Karpas-422 (cell line): ENCODE measurements at regions not wholly inside any gene's neighbourhood (a gene's known extent, or its start where the extent isn't known, plus 50 kb on each side); places are given as distances from the start of the nearest gene placed in this dataset.

Experiments
- DNase-seq: peaks from one replicate; pipeline ENCODE4 v3.0.0-alpha.2; 2015
- H2AFZ ChIP-seq: fragments of 200-600 bp; sonication (generic); 2 replicates; pipeline ENCODE4 v1.6.1; 2014; ENCODE audit warnings: antibody characterized with exemption, low read length, mixed read lengths
- H3K27ac ChIP-seq: fragments of 200-600 bp; sonication (generic); 2 replicates; pipeline ENCODE4 v1.5.1; 2014; ENCODE audit warnings: mild to moderate bottlenecking, low read length, moderate library complexity
- H3K27me3 ChIP-seq: fragments of 200-600 bp; sonication (generic); 2 replicates; pipeline ENCODE4 v1.6.1; 2014; ENCODE audit warnings: low read length, mixed read lengths
- H3K36me3 ChIP-seq: fragments of 200-600 bp; sonication (generic); 2 replicates; pipeline ENCODE4 v1.6.1; 2014; ENCODE audit warnings: low read length, mixed read lengths; ENCODE audit not compliant: insufficient read depth
- H3K4me1 ChIP-seq: fragments of 200-600 bp; sonication (generic); 2 replicates; pipeline ENCODE4 v1.6.1; 2014; ENCODE audit warnings: mild to moderate bottlenecking, low read length, mixed read lengths
- H3K4me2 ChIP-seq: fragments of 200-600 bp; sonication (generic); 2 replicates; pipeline ENCODE4 v1.6.1; 2014; ENCODE audit warnings: low read length, low read depth, mild to moderate bottlenecking; ENCODE audit not compliant: poor library complexity, severe bottlenecking
- H3K4me3 ChIP-seq: fragments of 200-600 bp; sonication (generic); 2 replicates; pipeline ENCODE4 v1.5.1; 2014; ENCODE audit warnings: mild to moderate bottlenecking, antibody characterized with exemption, low read length, mixed read lengths
- H3K79me2 ChIP-seq: fragments of 200-600 bp; sonication (generic); 2 replicates; pipeline ENCODE4 v1.6.1; 2014; ENCODE audit warnings: mild to moderate bottlenecking, low read length, mixed read lengths
- H3K9ac ChIP-seq: fragments of 200-600 bp; sonication (generic); 2 replicates; pipeline ENCODE4 v1.6.0; 2014; ENCODE audit warnings: low read length
- H3K9me2 ChIP-seq: fragments of 200-600 bp; sonication (generic), shearing (Covaris generic); replicated peaks from 2 replicates; pipeline ENCODE4 v1.6.0; 2014; ENCODE audit warnings: mild to moderate bottlenecking, low read length, moderate library complexity; ENCODE audit not compliant: insufficient read depth
- H3K9me3 ChIP-seq: fragments of 300-700, 200-600 bp; sonication (generic); 2 replicates; pipeline ENCODE4 v1.6.1; 2014; ENCODE audit warnings: low read length, mixed read lengths
- H4K20me1 ChIP-seq: fragments of 200-600 bp; sonication (generic); 2 replicates; pipeline ENCODE4 v1.6.1; 2014; ENCODE audit warnings: mild to moderate bottlenecking, antibody characterized with exemption, low read length, low read depth; ENCODE audit not compliant: insufficient read depth

GRCh38 chr5:93117751-93118531 lies 463.1 kb downstream of the NR2F1-AS1 start:
- H3K9ac ChIP-seq = no peak overlapping the region
- no peak overlapping the region for H3K27ac ChIP-seq
- H2AFZ ChIP-seq = no peak overlapping the region
- no peaks in the 10 kb centered on the region for H3K36me3 ChIP-seq
- H3K9me3 ChIP-seq = no peaks in the 10 kb centered on the region
- H3K9me2 ChIP-seq = no peaks in the 10 kb centered on the region
- no peak for DNase-seq
- no peaks in the 10 kb centered on the region for H4K20me1 ChIP-seq
- H3K4me3 ChIP-seq = no peak overlapping the region
- H3K4me1 ChIP-seq = no peaks in the 10 kb centered on the region
- no peak overlapping the region for H3K4me2 ChIP-seq
- no peaks in the 10 kb centered on the region for H3K79me2 ChIP-seq
- H3K27me3 ChIP-seq = no peaks in the 10 kb centered on the region

DNA sequence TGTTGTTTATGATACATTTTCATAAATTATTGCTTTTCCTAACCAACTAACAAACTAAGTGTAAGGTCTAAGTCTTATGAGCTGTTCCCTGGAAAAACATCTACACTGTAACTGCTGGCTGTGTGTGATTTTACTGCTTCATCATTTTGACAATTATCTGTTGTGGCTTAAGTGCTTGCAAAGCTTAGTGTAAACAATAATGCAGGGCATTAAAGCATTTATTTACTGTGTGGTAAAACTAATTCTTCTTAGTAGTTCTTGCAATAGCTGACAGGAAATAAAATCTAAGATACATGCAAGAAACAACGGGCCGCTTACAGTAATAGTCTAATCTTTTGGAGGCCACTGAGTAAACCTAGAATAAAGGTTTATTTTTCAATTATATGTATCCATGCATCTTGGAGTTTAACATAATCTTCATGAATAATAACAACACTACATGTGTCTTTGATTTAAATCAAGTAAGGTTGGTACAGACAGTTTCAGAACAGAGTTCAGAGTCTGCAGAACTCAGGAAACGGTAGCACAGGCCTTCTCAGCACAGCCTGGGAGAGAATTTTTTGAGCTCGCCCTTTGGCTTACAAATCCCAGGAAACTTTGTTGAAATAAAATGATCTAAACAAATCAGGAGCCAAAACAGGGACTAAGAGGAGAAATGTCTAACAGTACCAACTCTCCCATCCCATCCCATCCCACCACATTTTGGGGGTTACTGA lies 473.1 kb downstream of the NR2F1-AS1 start:
- no peak overlapping the region for H2AFZ ChIP-seq
- H3K4me2 ChIP-seq = no peak overlapping the region

DNA sequence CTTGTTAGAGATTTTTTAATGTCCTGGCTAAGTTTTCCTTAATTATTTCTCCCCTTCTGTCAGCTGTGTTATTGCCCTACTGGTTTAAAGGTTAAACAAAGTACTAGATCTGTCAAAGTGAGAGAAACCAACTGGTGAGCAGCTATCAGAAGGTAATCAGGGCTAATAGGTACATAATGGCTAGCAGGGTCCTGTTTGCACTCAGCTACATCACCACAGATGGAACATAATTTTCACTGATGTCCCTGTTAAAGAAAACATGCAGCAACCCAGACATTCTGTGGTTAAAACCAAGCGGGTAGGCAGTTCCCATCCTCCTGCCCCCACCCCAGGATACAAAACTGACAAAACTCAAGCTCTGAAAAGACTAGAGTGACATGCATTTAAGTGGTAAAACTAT lies 473.9 kb downstream of the NR2F1-AS1 start:
- no peaks in the 10 kb centered on the region for H3K36me3 ChIP-seq
- DNase-seq = no peak
- no peaks in the 10 kb centered on the region for H3K27me3 ChIP-seq
- no peak overlapping the region for H3K4me3 ChIP-seq
- no peaks in the 10 kb centered on the region for H3K9me3 ChIP-seq
- no peaks in the 10 kb centered on the region for H3K79me2 ChIP-seq
- H3K27ac ChIP-seq = no peak overlapping the region
- H3K9me2 ChIP-seq = no peaks in the 10 kb centered on the region
- H4K20me1 ChIP-seq = no peaks in the 10 kb centered on the region
- H2AFZ ChIP-seq = no peak overlapping the region
- no peaks in the 10 kb centered on the region for H3K4me1 ChIP-seq
- no peak overlapping the region for H3K9ac ChIP-seq
- no peak overlapping the region for H3K4me2 ChIP-seq

More for the DNA sequence above, 473.1 kb downstream of the NR2F1-AS1 start:
- no peak for DNase-seq
- no peaks in the 10 kb centered on the region for H4K20me1 ChIP-seq
- H3K9me3 ChIP-seq = no peaks in the 10 kb centered on the region
- no peaks in the 10 kb centered on the region for H3K36me3 ChIP-seq
- H3K9me2 ChIP-seq = no peaks in the 10 kb centered on the region
- H3K4me1 ChIP-seq = no peaks in the 10 kb centered on the region
- no peaks in the 10 kb centered on the region for H3K27me3 ChIP-seq
- H3K9ac ChIP-seq = no peak overlapping the region
- no peak overlapping the region for H3K27ac ChIP-seq
- no peak overlapping the region for H3K4me3 ChIP-seq
- H3K79me2 ChIP-seq = no peaks in the 10 kb centered on the region

DNA sequence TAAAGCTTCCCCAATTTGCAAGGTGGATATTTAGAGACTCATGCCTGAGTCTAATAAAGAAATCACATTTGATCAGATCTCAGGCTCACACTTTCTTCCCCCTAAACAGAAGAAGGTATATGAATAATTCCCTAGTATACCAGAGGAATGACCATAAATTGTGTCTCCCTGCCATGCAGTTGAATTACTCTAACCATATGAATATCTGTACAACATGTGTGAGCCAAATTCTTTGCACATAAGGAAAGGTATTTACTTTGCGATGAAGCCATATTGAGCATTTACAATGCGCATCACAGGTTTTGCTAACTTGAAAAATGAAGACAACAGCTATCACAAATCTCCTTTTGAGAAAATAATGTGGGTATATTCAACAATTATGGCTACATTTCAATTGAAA lies 479.4 kb downstream of the NR2F1-AS1 start:
- H3K4me3 ChIP-seq = no peak overlapping the region
- H3K27me3 ChIP-seq = no peaks in the 10 kb centered on the region
- H3K4me2 ChIP-seq = no peak overlapping the region
- H3K36me3 ChIP-seq = no peaks in the 10 kb centered on the region
- DNase-seq = no peak
- no peaks in the 10 kb centered on the region for H3K9me2 ChIP-seq
- no peaks in the 10 kb centered on the region for H4K20me1 ChIP-seq
- H2AFZ ChIP-seq = no peak overlapping the region
- H3K79me2 ChIP-seq = no peaks in the 10 kb centered on the region
- no peaks in the 10 kb centered on the region for H3K4me1 ChIP-seq
- H3K9ac ChIP-seq = no peak overlapping the region
- H3K9me3 ChIP-seq = no peaks in the 10 kb centered on the region
- H3K27ac ChIP-seq = no peak overlapping the region

DNA sequence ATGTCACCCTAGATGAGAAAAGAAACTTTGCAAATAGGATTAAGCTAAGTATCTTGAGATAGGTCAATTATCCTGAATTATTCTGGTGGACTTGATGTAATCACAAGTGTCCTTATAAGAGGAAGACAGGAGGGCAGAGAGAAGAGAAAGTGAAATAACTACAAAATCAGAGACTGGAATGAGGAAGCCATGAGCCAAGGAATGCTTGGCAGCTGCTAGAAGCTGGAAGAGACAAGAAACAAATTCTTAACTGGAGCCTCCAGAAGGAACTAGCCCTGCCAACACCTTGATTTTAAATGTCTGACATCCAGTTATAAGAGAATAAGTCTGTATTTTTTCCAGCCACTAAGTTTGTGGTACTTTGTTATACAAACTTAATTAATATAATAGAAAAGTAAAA lies 480.0 kb downstream of the NR2F1-AS1 start:
- DNase-seq = no peak
- Histone ChIP-seq H3K36me3 (no peaks in the 10 kb centered on the region), H3K27me3 (no peaks in the 10 kb centered on the region)

DNA sequence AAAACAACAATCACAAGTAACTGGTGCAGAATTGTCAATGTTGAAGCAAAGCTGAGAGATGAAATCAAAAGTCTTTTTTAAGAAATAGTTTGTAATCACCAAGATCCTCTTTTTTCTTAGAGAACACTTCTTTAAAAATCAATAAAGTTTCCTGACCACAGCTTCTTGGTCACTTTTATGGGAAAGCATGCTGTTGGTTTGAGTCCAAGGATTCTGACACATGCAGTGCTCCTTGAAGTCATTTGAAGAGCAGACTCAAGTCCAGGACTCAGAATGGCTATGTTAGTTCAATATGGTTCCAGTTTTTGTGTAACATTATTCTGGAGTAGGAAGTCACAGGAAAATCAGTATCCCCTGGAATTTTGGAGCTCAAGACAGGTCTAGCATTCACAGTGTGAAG lies 480.6 kb downstream of the NR2F1-AS1 start:
- no peaks in the 10 kb centered on the region for H3K36me3 ChIP-seq
- no peaks in the 10 kb centered on the region for H3K27me3 ChIP-seq
- no peak overlapping the region for H2AFZ ChIP-seq
- H3K9me2 ChIP-seq = no peaks in the 10 kb centered on the region
- H3K27ac ChIP-seq = no peak overlapping the region
- no peaks in the 10 kb centered on the region for H3K4me1 ChIP-seq
- H3K79me2 ChIP-seq = no peaks in the 10 kb centered on the region
- H3K9ac ChIP-seq = no peak overlapping the region
- H3K4me2 ChIP-seq = no peak overlapping the region
- H3K4me3 ChIP-seq = no peak overlapping the region
- no peak for DNase-seq
- H4K20me1 ChIP-seq = no peaks in the 10 kb centered on the region
- H3K9me3 ChIP-seq = no peaks in the 10 kb centered on the region

More for the DNA sequence above, 480.0 kb downstream of the NR2F1-AS1 start:
- Histone ChIP-seq H3K4me3 (no peak overlapping the region), H3K27ac (no peak overlapping the region), H3K79me2 (no peaks in the 10 kb centered on the region), H4K20me1 (no peaks in the 10 kb centered on the region), H3K9me2 (no peaks in the 10 kb centered on the region), H3K9ac (no peak overlapping the region), H3K9me3 (no peaks in the 10 kb centered on the region), H3K4me2 (no peak overlapping the region), H2AFZ (no peak overlapping the region), H3K4me1 (no peaks in the 10 kb centered on the region)

GRCh38 chr5:93099902-93100347 lies 481.1 kb downstream of the NR2F1-AS1 start:
- Histone ChIP-seq H3K27me3 (no peaks in the 10 kb centered on the region), H3K4me2 (no peak overlapping the region), H3K9me3 (no peaks in the 10 kb centered on the region), H3K4me1 (no peaks in the 10 kb centered on the region), H3K79me2 (no peaks in the 10 kb centered on the region), H3K36me3 (no peaks in the 10 kb centered on the region), H3K9me2 (no peaks in the 10 kb centered on the region), H4K20me1 (no peaks in the 10 kb centered on the region), H2AFZ (no peak overlapping the region), H3K9ac (no peak overlapping the region), H3K4me3 (no peak overlapping the region), H3K27ac (no peak overlapping the region)
- no peak for DNase-seq

DNA sequence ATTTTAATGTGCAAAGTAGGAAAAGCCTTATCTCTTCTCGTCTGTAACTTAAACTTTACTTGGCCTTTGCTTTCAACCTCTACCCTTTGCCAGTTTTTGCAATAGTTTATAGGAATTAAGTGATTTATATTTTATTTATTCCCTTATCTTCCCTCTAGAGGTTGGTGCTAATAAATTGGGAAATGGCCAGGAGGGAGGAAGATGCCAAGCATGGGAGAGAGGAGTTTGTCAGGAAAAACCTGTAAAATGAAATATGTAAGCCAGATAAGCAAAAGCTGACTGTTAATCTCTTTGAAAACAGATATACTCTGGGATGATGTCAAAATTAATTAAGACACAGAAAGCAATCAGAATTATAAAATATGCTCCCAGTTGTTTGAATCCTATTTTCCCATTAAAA lies 484.5 kb downstream of the NR2F1-AS1 start:
- Histone ChIP-seq H3K27ac (no peak overlapping the region), H3K36me3 (no peaks in the 10 kb centered on the region), H3K9me3 (no peaks in the 10 kb centered on the region), H3K27me3 (no peaks in the 10 kb centered on the region), H3K79me2 (no peaks in the 10 kb centered on the region), H3K9me2 (no peaks in the 10 kb centered on the region), H3K9ac (no peak overlapping the region), H2AFZ (no peak overlapping the region), H3K4me3 (no peak overlapping the region), H3K4me1 (no peaks in the 10 kb centered on the region), H3K4me2 (no peak overlapping the region), H4K20me1 (no peaks in the 10 kb centered on the region)
- no peak for DNase-seq
